Endothelial cell of umbilical vein (primary cell): ENCODE measurements at regions not wholly inside any gene's neighbourhood (a gene's known extent, or its start where the extent isn't known, plus 50 kb on each side); places are given as distances from the start of the nearest gene placed in this dataset.

Experiments
- BruUV-seq: library from RNA; stranded (reverse); fragments of 400-500 nt; replicated peaks from 2 replicates; lab custom pipeline; 2021; lab: Mats Ljungman, UMichigan
- CTCF ChIA-PET: fragments of 300-600, 350-600 bp; sonication (Branson Sonifier 250); formaldehyde crosslinking; loops from one replicate; lab custom pipeline; 2021; ENCODE audit warnings: antibody characterized with exemption, inconsistent platforms; lab: Charles Lee
- POLR2A ChIA-PET: fragments of 300-600, 350-600 bp; sonication (Branson Sonifier 250); formaldehyde crosslinking; loops from one replicate; lab custom pipeline; 2021; ENCODE audit warnings: antibody characterized with exemption, inconsistent platforms; lab: Charles Lee
- DNase-seq: peaks from one replicate; pipeline ENCODE4 v3.0.0-alpha.2; 2011; ENCODE audit warnings: low read depth, low spot score
- FAIRE-seq: peaks from 2 replicates; lab custom pipeline; 2011; peaks lifted over from hg19 to GRCh38; lab: Jason Lieb, UNC
- H2AFZ ChIP-seq: 2 replicates; pipeline ENCODE4 v1.6.0; 2012; ENCODE audit warnings: low read depth, low read length, control low read depth, inconsistent platforms
- H3K27ac ChIP-seq: 2 replicates; pipeline ENCODE4 v1.5.1; 2011; ENCODE audit warnings: low read depth, mild to moderate bottlenecking, control low read depth, low read length, moderate library complexity; ENCODE audit not compliant: insufficient read depth
- H3K27me3 ChIP-seq, 2 experiments: 2 replicates each; pipeline versions ENCODE4 v1.6.0 to v1.6.1; 2011; ENCODE audit warnings: low read length in 2 of 2, mixed read lengths in 1 of 2; ENCODE audit not compliant: control insufficient read depth in 2 of 2, insufficient read depth in 2 of 2
- H3K36me3 ChIP-seq, 2 experiments: 2 replicates in 1 of 2; 3 replicates in 1 of 2; pipeline ENCODE4 v1.5.1; 2011; ENCODE audit warnings: low read length in 2 of 2, mild to moderate bottlenecking in 1 of 2, moderate library complexity in 1 of 2; ENCODE audit not compliant: control insufficient read depth in 2 of 2, insufficient read depth in 2 of 2; ENCODE audit errors: extremely low read depth in 1 of 2
- H3K4me1 ChIP-seq: 3 replicates; pipeline ENCODE4 v1.5.1; 2011; ENCODE audit warnings: mild to moderate bottlenecking, low read length; ENCODE audit not compliant: control insufficient read depth, insufficient read depth; ENCODE audit errors: extremely low read depth
- H3K4me2 ChIP-seq: 2 replicates; pipeline ENCODE4 v1.6.1; 2011; ENCODE audit warnings: low read length, control low read depth, mixed read lengths; ENCODE audit not compliant: insufficient read depth
- H3K4me3 ChIP-seq, 3 experiments: fragments of 200-600 bp in 1 of 3; sonication (generic), shearing (Covaris generic) in 1 of 3; replicated peaks in 1 of 3; 2 replicates each; pipeline ENCODE4 v1.5.1; 2011 to 2016; ENCODE audit warnings: control low read depth in 3 of 3, low read length in 3 of 3, mild to moderate bottlenecking in 2 of 3, inconsistent platforms in 1 of 3, low read depth in 1 of 3, moderate library complexity in 1 of 3; ENCODE audit not compliant: insufficient read depth in 1 of 3
- H3K79me2 ChIP-seq: 2 replicates; pipeline ENCODE4 v1.6.0; 2012; ENCODE audit warnings: low read length, inconsistent platforms; ENCODE audit not compliant: control insufficient read depth, insufficient read depth
- H3K9ac ChIP-seq: replicated peaks from 2 replicates; pipeline ENCODE3; 2011; ENCODE audit warnings: low read length, control low read depth; ENCODE audit not compliant: insufficient read depth; ENCODE audit errors: extremely low read depth
- H3K9me1 ChIP-seq: replicated peaks from 3 replicates; pipeline ENCODE4 v1.6.0; 2011; ENCODE audit warnings: mild to moderate bottlenecking, low read length; ENCODE audit not compliant: control insufficient read depth, insufficient read depth; ENCODE audit errors: extremely low read depth
- H3K9me3 ChIP-seq: replicated peaks from 2 replicates; pipeline ENCODE4 v1.5.1; 2012; ENCODE audit warnings: low read length, inconsistent platforms; ENCODE audit not compliant: control insufficient read depth, insufficient read depth
- H4K20me1 ChIP-seq: replicated peaks from 2 replicates; pipeline ENCODE3; 2011; ENCODE audit warnings: mild to moderate bottlenecking, low read length; ENCODE audit not compliant: control insufficient read depth, insufficient read depth; ENCODE audit errors: extremely low read depth
- CTCF ChIP-seq, 2 donors: IDR thresholded peaks; 1 replicate in 1 of 2; 2 replicates in 1 of 2; pipeline ENCODE4 v1.5.1; 2011; ENCODE audit warnings: low read length in 2 of 2, mild to moderate bottlenecking in 2 of 2, moderate library complexity in 2 of 2, control low read depth in 1 of 2, inconsistent platforms in 1 of 2, low read depth in 1 of 2; ENCODE audit not compliant: insufficient read depth in 1 of 2; ENCODE audit errors: extremely low read depth in 1 of 2
- EZH2 ChIP-seq: IDR thresholded peaks from 2 replicates; pipeline ENCODE4 v1.6.1; 2012; ENCODE audit warnings: borderline replicate concordance, low read depth, mild to moderate bottlenecking, moderate library complexity, low read length, inconsistent platforms; ENCODE audit not compliant: severe bottlenecking
- FOS ChIP-seq: IDR thresholded peaks from 2 replicates; pipeline ENCODE4 v1.6.1; 2011; ENCODE audit warnings: mild to moderate bottlenecking, low read length, moderate library complexity, borderline replicate concordance; ENCODE audit not compliant: insufficient read depth
- GATA2 ChIP-seq: IDR thresholded peaks from 2 replicates; pipeline ENCODE4 v1.7.0; 2011; ENCODE audit warnings: low read depth, mild to moderate bottlenecking, moderate library complexity, mixed read lengths, low read length; ENCODE audit not compliant: insufficient read length, insufficient read depth
- JUN ChIP-seq: IDR thresholded peaks from 2 replicates; pipeline ENCODE4 v1.6.1; 2011; ENCODE audit warnings: borderline replicate concordance, low read depth; ENCODE audit not compliant: insufficient read length, insufficient read depth
- MAX ChIP-seq: IDR thresholded peaks from 2 replicates; pipeline ENCODE4 v1.6.1; 2011; ENCODE audit not compliant: insufficient read depth, insufficient read length
- MYC ChIP-seq: IDR thresholded peaks from one replicate; pipeline ENCODE4 v1.6.1; 2011; ENCODE audit warnings: mild to moderate bottlenecking, low read depth, low read length
- POLR2A ChIP-seq: IDR thresholded peaks from 2 replicates; pipeline ENCODE4 v1.6.1; 2012; ENCODE audit warnings: low read depth, mild to moderate bottlenecking, control low read depth, low read length
- POLR2AphosphoS5 ChIP-seq: IDR thresholded peaks from 2 replicates; pipeline ENCODE4 v1.6.1; 2012; ENCODE audit warnings: low read depth, mild to moderate bottlenecking, control low read depth, low read length, moderate library complexity; ENCODE audit not compliant: insufficient read depth
- dilution Hi-C: fragments of 300-500 bp; cut with MboI; formaldehyde crosslinking; loops from one replicate; pipeline ENCODE4 v1.15.0; 2019; ENCODE audit warnings: low sequenced_read_pairs; ENCODE audit not compliant: extremely low pct_ligation_motif_present
- intact Hi-C: fragments of 100-400 bp; cut with micrococcal nuclease; formaldehyde crosslinking; loops from one replicate; pipeline ENCODE4 v1.10.0; 2022

- no peak for DNase-seq
- no peak overlapping the region for H3K9ac ChIP-seq
- no peaks in the 10 kb centered on the region for H4K20me1 ChIP-seq
- no peaks in the 10 kb centered on the region for H3K79me2 ChIP-seq
- H3K4me3 ChIP-seq = no peak overlapping the region
- no peak overlapping the region for H3K27ac ChIP-seq
- no peaks in the 10 kb centered on the region for H3K36me3 ChIP-seq
- ChIA-PET CTCF (interaction anchor here (1.4 kb wide), 1 partner anchor 97 kb away, joined by 6 read pairs; no protein-coding TSS in a partner anchor), POLR2A (no interaction called here)
- no peaks in the 10 kb centered on the region for H3K9me1 ChIP-seq
- intact Hi-C loops = no loop called here
- BruUV-seq = no TSS peak
- H3K4me2 ChIP-seq = no peak overlapping the region
- no peaks in the 10 kb centered on the region for H3K27me3 ChIP-seq
- no peaks in the 10 kb centered on the region for H3K9me3 ChIP-seq
- dilution Hi-C loops = no loop called here
- no peak for FAIRE-seq
- no peaks in the 10 kb centered on the region for H3K4me1 ChIP-seq
- no peak overlapping the region for H2AFZ ChIP-seq
- TF ChIP-seq JUN (no peak), CTCF (IDR thresholded peaks at IDR 0.05; ENCODE audit: extremely low read depth in 1 of 2, insufficient read depth in 1 of 2, low read depth in 1 of 2, low read length in 2 of 2) (no peak), POLR2A (no peak), MYC (no peak), EZH2 (no peak), MAX (no peak), GATA2 (no peak)
Measured at GRCh38 chr12:91478500-91478899, 295.9 kb upstream of the DCN start.

- Histone ChIP-seq H3K4me1 (no peaks in the 10 kb centered on the region), H3K36me3 (no peaks in the 10 kb centered on the region), H3K4me2 (no peak overlapping the region), H3K79me2 (no peaks in the 10 kb centered on the region), H3K27ac (no peak overlapping the region), H3K27me3 (no peaks in the 10 kb centered on the region), H3K9ac (no peak overlapping the region), H4K20me1 (no peaks in the 10 kb centered on the region), H3K4me3 (no peak overlapping the region), H2AFZ (no peak overlapping the region), H3K9me1 (no peaks in the 10 kb centered on the region), H3K9me3 (no peaks in the 10 kb centered on the region)
- no peak for DNase-seq
- POLR2A ChIA-PET = no interaction called here
- no peak for FAIRE-seq
- intact Hi-C loops (no loop called here), dilution Hi-C loops (no loop called here)
- TF ChIP-seq FOS = no peak
- no peak for TF ChIP-seq MAX
- TF ChIP-seq CTCF (IDR thresholded peaks at IDR 0.05; ENCODE audit: extremely low read depth in 1 of 2, insufficient read depth in 1 of 2, low read depth in 1 of 2, low read length in 2 of 2) = no peak
- no peak for TF ChIP-seq POLR2AphosphoS5
- TF ChIP-seq EZH2 = no peak
- TF ChIP-seq MYC = no peak
- no peak for TF ChIP-seq JUN
- no peak for TF ChIP-seq POLR2A
- TF ChIP-seq GATA2 = no peak
- BruUV-seq = no TSS peak
- CTCF ChIA-PET = no interaction called here
Measured at GRCh38 chr12:91467686-91468085, 285.1 kb upstream of the DCN start.
